Upper lobe of left lung (tissue), 4 donors: ENCODE measurements at regions not wholly inside any gene's neighbourhood (a gene's known extent, or its start where the extent isn't known, plus 50 kb on each side); places are given as distances from the start of the nearest gene placed in this dataset.

Experiments
- EP300 ChIP-seq, 4 donors: sonication (generic); formaldehyde crosslinking; IDR thresholded peaks; one replicate each; pipeline ENCODE4 v1.5.1; 2017; ENCODE audit warnings: antibody characterized with exemption in 4 of 4, control low read depth in 2 of 4
- POLR2A ChIP-seq, 4 donors: fragments of 450-650 bp; IDR thresholded peaks; one replicate each; pipeline ENCODE4 v1.5.1; 2016 to 2017; ENCODE audit warnings: antibody characterized with exemption in 4 of 4, mild to moderate bottlenecking in 2 of 4
- POLR2AphosphoS5 ChIP-seq, 2 donors: sonication (generic); formaldehyde crosslinking; IDR thresholded peaks; one replicate each; pipeline ENCODE4 v1.5.1; 2017; ENCODE audit warnings: antibody characterized with exemption in 2 of 2
- TF ChIP-seq, protein P1 (sequence below), 6 experiments: fragments of 450-650 bp in 4 of 6; fragments of 200-600 bp in 2 of 6; sonication (generic) in 2 of 6; IDR thresholded peaks; one replicate each; pipeline ENCODE4 v1.5.1; 2016 to 2019; ENCODE audit warnings: antibody characterized with exemption in 6 of 6

DNA sequence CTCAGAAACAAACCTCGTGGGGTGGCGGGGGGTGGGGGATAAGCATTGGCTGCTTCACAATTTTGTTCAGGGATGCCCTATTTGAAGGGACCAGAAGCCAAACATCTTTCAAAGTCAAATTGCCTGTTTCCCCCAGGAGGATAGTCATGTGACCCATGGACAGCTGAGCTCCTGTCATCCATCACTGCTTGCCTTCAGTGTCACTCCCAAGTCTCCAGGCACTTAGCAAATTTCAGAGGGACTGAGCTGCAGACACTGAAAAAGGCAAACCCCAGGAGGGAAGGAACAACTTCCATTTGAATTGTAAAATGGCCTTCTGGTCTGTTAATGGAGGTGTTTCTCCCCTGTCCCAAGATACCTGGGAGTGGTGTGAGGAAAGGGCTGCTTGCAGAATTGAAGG lies 73.4 kb downstream of the FRMPD3 start:
- TF ChIP-seq, protein P1, sequence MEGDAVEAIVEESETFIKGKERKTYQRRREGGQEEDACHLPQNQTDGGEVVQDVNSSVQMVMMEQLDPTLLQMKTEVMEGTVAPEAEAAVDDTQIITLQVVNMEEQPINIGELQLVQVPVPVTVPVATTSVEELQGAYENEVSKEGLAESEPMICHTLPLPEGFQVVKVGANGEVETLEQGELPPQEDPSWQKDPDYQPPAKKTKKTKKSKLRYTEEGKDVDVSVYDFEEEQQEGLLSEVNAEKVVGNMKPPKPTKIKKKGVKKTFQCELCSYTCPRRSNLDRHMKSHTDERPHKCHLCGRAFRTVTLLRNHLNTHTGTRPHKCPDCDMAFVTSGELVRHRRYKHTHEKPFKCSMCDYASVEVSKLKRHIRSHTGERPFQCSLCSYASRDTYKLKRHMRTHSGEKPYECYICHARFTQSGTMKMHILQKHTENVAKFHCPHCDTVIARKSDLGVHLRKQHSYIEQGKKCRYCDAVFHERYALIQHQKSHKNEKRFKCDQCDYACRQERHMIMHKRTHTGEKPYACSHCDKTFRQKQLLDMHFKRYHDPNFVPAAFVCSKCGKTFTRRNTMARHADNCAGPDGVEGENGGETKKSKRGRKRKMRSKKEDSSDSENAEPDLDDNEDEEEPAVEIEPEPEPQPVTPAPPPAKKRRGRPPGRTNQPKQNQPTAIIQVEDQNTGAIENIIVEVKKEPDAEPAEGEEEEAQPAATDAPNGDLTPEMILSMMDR (IDR thresholded peaks at IDR 0.05), result no peak
- TF ChIP-seq EP300 (IDR thresholded peaks at IDR 0.05) (no peak), POLR2A (IDR thresholded peaks at IDR 0.05) (no peak), POLR2AphosphoS5 (IDR thresholded peaks at IDR 0.05) (no peak)
